Neural progenitor cell (in vitro differentiated cells): ENCODE measurements at regions not wholly inside any gene's neighbourhood (a gene's known extent, or its start where the extent isn't known, plus 50 kb on each side); places are given as distances from the start of the nearest gene placed in this dataset.

Source experiments
- CTCF ChIP-seq: fragments of 200-600 bp; sonication (generic); IDR thresholded peaks from 2 replicates; pipeline ENCODE4 v1.5.1; 2017; ENCODE audit warnings: antibody characterized with exemption, mild to moderate bottlenecking
- EZH2 ChIP-seq: fragments of 200-600 bp; sonication (generic); IDR thresholded peaks from 2 replicates; pipeline ENCODE4 v1.6.1; 2017; ENCODE audit warnings: antibody characterized with exemption, mild to moderate bottlenecking, moderate library complexity
- EZH2phosphoT487 ChIP-seq: fragments of 200-600 bp; sonication (generic); IDR thresholded peaks from 2 replicates; pipeline ENCODE4 v1.6.1; 2017; ENCODE audit warnings: antibody characterized with exemption

- TF ChIP-seq CTCF (no peak), EZH2 (no peak), EZH2phosphoT487 (no peak)
These were observed 396.0 kb upstream of the MCTP2 start for GRCh38 chr15:93835344-93835743.
